OCI-LY7 (cell line): ENCODE measurements at regions not wholly inside any gene's neighbourhood (a gene's known extent, or its start where the extent isn't known, plus 50 kb on each side); places are given as distances from the start of the nearest gene placed in this dataset.

Source experiments
- BruUV-seq: library from RNA; stranded (reverse); fragments of 400-500 nt; replicated peaks from 2 replicates; lab custom pipeline; 2021; lab: Mats Ljungman, UMichigan
- CTCF ChIA-PET: fragments of 300-600 bp; sonication (Branson Sonifier 250); formaldehyde crosslinking; loops from one replicate; lab custom pipeline; 2022; ENCODE audit warnings: antibody characterized with exemption; ENCODE audit not compliant: unreplicated experiment; lab: Charles Lee
- POLR2A ChIA-PET: fragments of 300-600 bp; sonication (Branson Sonifier 250); formaldehyde crosslinking; loops from one replicate; lab custom pipeline; 2022; ENCODE audit warnings: antibody characterized with exemption; lab: Charles Lee
- DNase-seq: peaks from one replicate; pipeline ENCODE4 v3.0.0-alpha.2; 2015; ENCODE audit warnings: low spot score
- H2AFZ ChIP-seq: fragments of 200-600 bp; sonication (generic), shearing (Covaris generic); 2 replicates; pipeline ENCODE4 v1.6.1; 2014; ENCODE audit warnings: mild to moderate bottlenecking, antibody characterized with exemption, low read length, moderate library complexity
- H3K27ac ChIP-seq: fragments of 200-600 bp; sonication (generic); 2 replicates; pipeline ENCODE4 v1.5.1; 2014; ENCODE audit warnings: mixed run types, low read depth, mild to moderate bottlenecking, moderate library complexity, low read length, inconsistent platforms; ENCODE audit not compliant: poor library complexity, severe bottlenecking
- H3K36me3 ChIP-seq: fragments of 200-600 bp; sonication (generic); 2 replicates; pipeline ENCODE4 v1.6.1; 2014; ENCODE audit warnings: mild to moderate bottlenecking, antibody characterized with exemption, low read length, moderate library complexity, mixed read lengths; ENCODE audit not compliant: insufficient read depth
- H3K4me1 ChIP-seq: fragments of 200-600 bp; sonication (generic); 2 replicates; pipeline ENCODE4 v1.5.1; 2014; ENCODE audit warnings: mild to moderate bottlenecking, low read length; ENCODE audit not compliant: insufficient read depth, poor library complexity, severe bottlenecking
- H3K4me2 ChIP-seq: fragments of 200-600 bp; sonication (generic); 2 replicates; pipeline ENCODE4 v1.6.1; 2014; ENCODE audit warnings: mild to moderate bottlenecking, low read length
- H3K4me3 ChIP-seq: fragments of 200-600 bp; sonication (generic); 2 replicates; pipeline ENCODE4 v1.5.1; 2014; ENCODE audit warnings: mild to moderate bottlenecking, low read depth, low read length; ENCODE audit not compliant: poor library complexity, severe bottlenecking
- H3K79me2 ChIP-seq: fragments of 200-600 bp; sonication (generic); 2 replicates; pipeline ENCODE4 v1.6.1; 2016; ENCODE audit warnings: low read depth, mild to moderate bottlenecking, low read length, moderate library complexity, mixed read lengths; ENCODE audit not compliant: insufficient read depth
- H3K9me2 ChIP-seq: fragments of 200-600 bp; sonication (generic); 2 replicates; pipeline ENCODE4 v1.6.1; 2016; ENCODE audit warnings: mild to moderate bottlenecking, low read length, mixed read lengths; ENCODE audit not compliant: insufficient read depth
- H3K9me3 ChIP-seq: fragments of 200-600 bp; sonication (generic); 2 replicates; pipeline ENCODE4 v1.6.1; 2014; ENCODE audit warnings: mild to moderate bottlenecking, mixed run types, low read length, mixed read lengths
- H4K20me1 ChIP-seq: fragments of 200-600 bp; sonication (generic); 2 replicates; pipeline ENCODE4 v1.6.1; 2014; ENCODE audit warnings: mild to moderate bottlenecking, antibody characterized with exemption, low read length, moderate library complexity, mixed read lengths; ENCODE audit not compliant: insufficient read depth
- CTCF ChIP-seq: fragments of 200-600 bp; sonication (generic); conservative IDR thresholded peaks from 2 replicates; pipeline ENCODE4 v1.5.1; 2014; ENCODE audit warnings: mild to moderate bottlenecking, antibody characterized with exemption, low read length, moderate library complexity, mixed read lengths
- EZH2phosphoT487 ChIP-seq: fragments of 200-600 bp; sonication (generic); IDR thresholded peaks from 2 replicates; pipeline ENCODE4 v1.6.1; 2018; ENCODE audit warnings: low read depth, borderline replicate concordance, mild to moderate bottlenecking, mixed run types, antibody characterized with exemption, low read length, moderate library complexity, mixed read lengths
- intact Hi-C: fragments of 100-400 bp; cut with micrococcal nuclease; formaldehyde crosslinking; loops from one replicate; pipeline ENCODE4 v1.10.0; 2022; ENCODE audit not compliant: unreplicated experiment

- CTCF ChIA-PET, result no interaction called here
- intact Hi-C loops, result no loop called here
- no peak overlapping the region for H3K4me3 ChIP-seq
Measured at GRCh38 chr14:34038358-34039057, 87.6 kb upstream of the EGLN3 start.

GRCh38 chr14:34036319-34036766, 85.5 kb upstream of the EGLN3 start:
- no peaks in the 10 kb centered on the region for H3K36me3 ChIP-seq
- intact Hi-C loops, result no loop called here
- H4K20me1 ChIP-seq, result no peaks in the 10 kb centered on the region
- H3K27ac ChIP-seq, result no peak overlapping the region
- TF ChIP-seq CTCF (no peak), EZH2phosphoT487 (no peak)
- POLR2A ChIA-PET, result no interaction called here
- DNase-seq, result no peak
- H3K79me2 ChIP-seq, result no peaks in the 10 kb centered on the region
- no peak overlapping the region for H3K4me3 ChIP-seq
- no TSS peak for BruUV-seq
- CTCF ChIA-PET, result no interaction called here
- H2AFZ ChIP-seq, result no peak overlapping the region
- H3K9me2 ChIP-seq, result no peaks in the 10 kb centered on the region
- H3K9me3 ChIP-seq, result no peaks in the 10 kb centered on the region
- H3K4me2 ChIP-seq, result no peak overlapping the region
- no peaks in the 10 kb centered on the region for H3K4me1 ChIP-seq

More at GRCh38 chr14:34038358-34039057, 87.6 kb upstream of the EGLN3 start:
- no TSS peak for BruUV-seq
- Histone ChIP-seq H3K9me3 (no peaks in the 10 kb centered on the region), H3K27ac (no peak overlapping the region), H3K79me2 (no peaks in the 10 kb centered on the region), H2AFZ (no peak overlapping the region), H4K20me1 (no peaks in the 10 kb centered on the region), H3K4me1 (no peaks in the 10 kb centered on the region), H3K4me2 (no peak overlapping the region), H3K9me2 (no peaks in the 10 kb centered on the region), H3K36me3 (no peaks in the 10 kb centered on the region)
- POLR2A ChIA-PET, result interaction anchor here (0.7 to 1.1 kb wide), 2 partner anchors 9 to 25 kb away, joined by 3 read pairs; no protein-coding TSS in a partner anchor
- no peak for TF ChIP-seq EZH2phosphoT487
- DNase-seq, result no peak

GRCh38 chr14:34035934-34036250, 85.0 kb upstream of the EGLN3 start:
- Histone ChIP-seq H3K79me2 (no peaks in the 10 kb centered on the region), H2AFZ (no peak overlapping the region), H4K20me1 (no peaks in the 10 kb centered on the region), H3K27ac (no peak overlapping the region), H3K9me2 (no peaks in the 10 kb centered on the region), H3K36me3 (no peaks in the 10 kb centered on the region), H3K4me3 (no peak overlapping the region), H3K9me3 (no peaks in the 10 kb centered on the region), H3K4me2 (no peak overlapping the region), H3K4me1 (no peaks in the 10 kb centered on the region)
- intact Hi-C loops, result no loop called here
- BruUV-seq, result no TSS peak
- POLR2A ChIA-PET, result no interaction called here
- CTCF ChIA-PET, result no interaction called here
- no peak for DNase-seq
- TF ChIP-seq EZH2phosphoT487 (no peak), CTCF (no peak)
